Fibroblast of lung (primary cell): ENCODE measurements at regions not wholly inside any gene's neighbourhood (a gene's known extent, or its start where the extent isn't known, plus 50 kb on each side); places are given as distances from the start of the nearest gene placed in this dataset.
A peak's percentile ranks its signal among the peaks of the same experiment; 100 is the strongest.

Source experiments
- DNase-seq, 2 donors: peaks; one replicate each; pipeline versions ENCODE4 v3.0.0 to v3.0.0-alpha.2; 2010; ENCODE audit warnings: low read depth in 2 of 2
- H2AFZ ChIP-seq: 2 replicates; pipeline ENCODE4 v1.5.1; 2012; ENCODE audit warnings: low read length, control low read depth, inconsistent platforms
- H3K27ac ChIP-seq: 2 replicates; pipeline ENCODE4 v1.5.1; 2011; ENCODE audit warnings: low read length, control low read depth; ENCODE audit not compliant: insufficient read depth
- H3K27me3 ChIP-seq: 2 replicates; pipeline ENCODE4 v1.5.1; 2011; ENCODE audit warnings: mild to moderate bottlenecking, low read length; ENCODE audit not compliant: control insufficient read depth, insufficient read depth
- H3K36me3 ChIP-seq: 2 replicates; pipeline ENCODE4 v1.5.1; 2011; ENCODE audit warnings: low read length; ENCODE audit not compliant: control insufficient read depth, insufficient read depth
- H3K4me1 ChIP-seq: 2 replicates; pipeline ENCODE4 v1.5.1; 2011; ENCODE audit warnings: low read length; ENCODE audit not compliant: control insufficient read depth, insufficient read depth; ENCODE audit errors: extremely low read depth
- H3K4me2 ChIP-seq: 2 replicates; pipeline ENCODE4 v1.5.1; 2011; ENCODE audit warnings: low read length, control low read depth; ENCODE audit not compliant: insufficient read depth; ENCODE audit errors: extremely low read depth
- H3K4me3 ChIP-seq, 4 experiments: fragments of 200-600 bp in 1 of 4; sonication (generic) in 1 of 4; replicated peaks in 1 of 4; 2 replicates each; pipeline ENCODE4 v1.5.1; 2011 to 2016; ENCODE audit warnings: low read length in 4 of 4, low read depth in 3 of 4, mild to moderate bottlenecking in 3 of 4, control low read depth in 2 of 4, inconsistent platforms in 1 of 4, mixed read lengths in 1 of 4; ENCODE audit not compliant: insufficient read depth in 1 of 4; ENCODE audit errors: control extremely low read depth in 1 of 4
- H3K79me2 ChIP-seq: 2 replicates; pipeline ENCODE4 v1.5.1; 2012; ENCODE audit warnings: mild to moderate bottlenecking, low read length, inconsistent platforms; ENCODE audit not compliant: control insufficient read depth, insufficient read depth
- H3K9ac ChIP-seq: 2 replicates; pipeline ENCODE4 v1.5.1; 2011; ENCODE audit warnings: mild to moderate bottlenecking, low read length, control low read depth; ENCODE audit not compliant: insufficient read depth
- H3K9me3 ChIP-seq: 2 replicates; pipeline ENCODE4 v1.5.1; 2012; ENCODE audit warnings: low read depth, low read length; ENCODE audit not compliant: control insufficient read depth, insufficient read depth
- H4K20me1 ChIP-seq: 2 replicates; pipeline ENCODE4 v1.5.1; 2011; ENCODE audit warnings: low read length; ENCODE audit not compliant: control insufficient read depth, insufficient read depth; ENCODE audit errors: extremely low read depth
- CTCF ChIP-seq, 2 donors: IDR thresholded peaks in 1 of 2; conservative IDR thresholded peaks in 1 of 2; 1 replicate in 1 of 2; 2 replicates in 1 of 2; pipeline ENCODE4 v1.5.1; 2011 to 2012; ENCODE audit warnings: low read length in 2 of 2, control low read depth in 1 of 2, inconsistent platforms in 1 of 2, low read depth in 1 of 2, mild to moderate bottlenecking in 1 of 2
- EZH2 ChIP-seq: IDR thresholded peaks from 2 replicates; pipeline ENCODE4 v1.5.1; 2012; ENCODE audit warnings: low read length, control low read depth, mild to moderate bottlenecking; ENCODE audit errors: missing control alignments

GRCh38 chr5:17087035-17087434 is 130.4 kb upstream of the BASP1 start:
- no peak overlapping the region for H2AFZ ChIP-seq
- no peaks in the 10 kb centered on the region for H3K27me3 ChIP-seq
- H3K79me2 ChIP-seq: no peaks in the 10 kb centered on the region
- no peak overlapping the region for H3K9ac ChIP-seq
- H3K36me3 ChIP-seq: no peaks in the 10 kb centered on the region
- H4K20me1 ChIP-seq: no peaks in the 10 kb centered on the region
- H3K4me3 ChIP-seq: no peak overlapping the region
- no peaks in the 10 kb centered on the region for H3K4me1 ChIP-seq
- H3K9me3 ChIP-seq: no peaks in the 10 kb centered on the region
- peak; percentile 31 to 51 for DNase-seq
- no peak overlapping the region for H3K4me2 ChIP-seq
- no peak for TF ChIP-seq CTCF (conservative IDR thresholded peaks at IDR 0.05 in 1 of 2, IDR thresholded peaks at IDR 0.05 in 1 of 2; ENCODE audit: low read depth in 1 of 2, low read length in 2 of 2)
- TF ChIP-seq EZH2: no peak
- H3K27ac ChIP-seq: no peak overlapping the region

- no peaks in the 10 kb centered on the region for H3K4me1 ChIP-seq
- no peak overlapping the region for H3K27ac ChIP-seq
- H3K79me2 ChIP-seq: no peaks in the 10 kb centered on the region
- H3K9me3 ChIP-seq: no peaks in the 10 kb centered on the region
- H3K4me2 ChIP-seq: no peak overlapping the region
- H4K20me1 ChIP-seq: no peaks in the 10 kb centered on the region
- no peaks in the 10 kb centered on the region for H3K27me3 ChIP-seq
- no peaks in the 10 kb centered on the region for H3K36me3 ChIP-seq
- H2AFZ ChIP-seq: no peak overlapping the region
- no peak overlapping the region for H3K4me3 ChIP-seq
- DNase-seq: peak in 1 of 2 donors; percentile 55
- no peak overlapping the region for H3K9ac ChIP-seq
- TF ChIP-seq EZH2 (no peak), CTCF (conservative IDR thresholded peaks at IDR 0.05 in 1 of 2, IDR thresholded peaks at IDR 0.05 in 1 of 2; ENCODE audit: low read depth in 1 of 2, low read length in 2 of 2) (no peak)
Observed at GRCh38 chr5:17088051-17088450, 129.4 kb upstream of the BASP1 start.

- Histone ChIP-seq H3K79me2 (no peaks in the 10 kb centered on the region), H3K9ac (no peak overlapping the region), H2AFZ (no peak overlapping the region), H4K20me1 (no peaks in the 10 kb centered on the region), H3K9me3 (no peaks in the 10 kb centered on the region), H3K27ac (no peak overlapping the region), H3K4me3 (no peak overlapping the region), H3K36me3 (no peaks in the 10 kb centered on the region), H3K4me2 (no peak overlapping the region), H3K27me3 (no peaks in the 10 kb centered on the region), H3K4me1 (no peaks in the 10 kb centered on the region)
- no peak for DNase-seq
- TF ChIP-seq EZH2 (no peak), CTCF (conservative IDR thresholded peaks at IDR 0.05 in 1 of 2, IDR thresholded peaks at IDR 0.05 in 1 of 2; ENCODE audit: low read depth in 1 of 2, low read length in 2 of 2) (no peak)
Observed at GRCh38 chr5:17089001-17089400, 128.4 kb upstream of the BASP1 start.
